GM12873 (cell line): ENCODE measurements at regions not wholly inside any gene's neighbourhood (a gene's known extent, or its start where the extent isn't known, plus 50 kb on each side); places are given as distances from the start of the nearest gene placed in this dataset.
A peak's percentile ranks its signal among the peaks of the same experiment; 100 is the strongest.

Experiments used
- CTCF ChIP-seq: IDR thresholded peaks from 2 replicates; pipeline ENCODE4 v1.5.1; 2012; ENCODE audit warnings: low read depth, mild to moderate bottlenecking, moderate library complexity, low read length, control low read depth; ENCODE audit not compliant: insufficient read depth; ENCODE audit errors: missing control alignments

DNA sequence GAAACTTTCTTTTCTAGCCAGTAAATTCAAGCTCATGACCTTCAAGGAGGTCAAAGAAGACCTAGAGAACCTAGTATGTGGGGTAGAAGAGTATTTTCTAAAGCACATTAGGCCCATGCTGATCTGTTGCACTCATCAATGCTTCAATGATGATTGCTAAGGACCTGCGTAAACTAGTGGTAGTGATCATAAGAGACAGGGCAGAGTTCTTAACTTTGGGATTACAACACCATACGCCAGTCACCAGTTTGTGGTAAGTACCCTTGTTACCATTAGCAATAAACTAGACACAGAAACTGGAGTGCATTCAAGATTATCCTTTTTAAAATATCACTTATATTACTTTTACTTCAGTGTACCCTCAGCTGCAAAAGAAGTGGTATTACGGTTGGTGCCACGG lies 490.3 kb downstream of the BUD13 start:
- TF ChIP-seq CTCF, result no peak

DNA sequence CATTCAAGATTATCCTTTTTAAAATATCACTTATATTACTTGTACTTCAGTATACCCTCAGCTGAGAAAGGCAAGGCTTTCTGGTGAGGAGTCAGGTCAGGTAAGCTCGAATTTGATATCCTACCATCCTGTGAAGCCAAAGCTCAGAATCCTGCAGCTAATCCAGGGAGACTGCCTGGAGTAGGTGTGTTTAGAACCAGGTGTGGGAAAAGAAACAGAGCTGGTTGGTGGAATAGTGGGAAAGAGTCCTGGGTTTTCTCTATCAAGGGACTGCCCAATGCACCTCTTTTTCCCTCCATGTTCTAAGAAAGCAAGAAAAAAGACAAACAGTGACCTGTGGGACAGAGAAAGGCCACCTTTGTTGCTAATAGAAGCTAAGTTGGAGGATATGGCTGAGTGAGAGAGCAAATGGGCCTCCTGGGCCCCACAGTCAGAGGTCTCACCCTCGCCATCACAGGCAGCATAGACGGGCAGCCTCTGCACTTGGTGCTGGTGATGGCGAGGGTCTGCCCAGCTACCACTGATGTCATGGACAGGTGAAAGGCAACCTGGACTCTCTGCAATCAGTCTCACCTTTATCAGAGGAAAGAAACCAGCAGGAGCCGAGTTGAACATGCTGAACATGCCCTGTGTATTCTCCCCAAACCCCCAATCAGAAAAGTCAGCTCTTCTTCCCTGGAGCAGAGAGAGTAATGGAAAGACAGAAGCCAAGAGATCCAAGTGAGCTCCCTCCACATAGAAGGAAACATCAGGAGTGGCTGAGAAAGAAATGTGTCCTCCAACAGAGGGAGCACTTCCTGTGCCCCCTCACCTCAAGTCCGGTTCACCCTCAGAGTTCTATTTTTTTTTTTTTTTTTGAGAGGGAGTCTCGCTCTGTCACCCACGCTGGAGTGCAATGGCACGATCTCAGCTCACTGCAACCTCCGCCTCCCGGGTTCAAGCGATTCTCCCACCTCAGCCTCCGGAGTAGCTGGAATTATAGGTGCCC lies 491.3 kb downstream of the BUD13 start:
- TF ChIP-seq CTCF, result no peak

- no peak for TF ChIP-seq CTCF
Observed at GRCh38 chr11:116279511-116279910, 493.3 kb downstream of the BUD13 start.

- no peak for TF ChIP-seq CTCF
Observed at GRCh38 chr11:116278076-116278475, 494.7 kb downstream of the BUD13 start.

- peak; percentile 83 for TF ChIP-seq CTCF
Observed at GRCh38 chr11:116276051-116277044, 496.4 kb downstream of the BUD13 start.

DNA sequence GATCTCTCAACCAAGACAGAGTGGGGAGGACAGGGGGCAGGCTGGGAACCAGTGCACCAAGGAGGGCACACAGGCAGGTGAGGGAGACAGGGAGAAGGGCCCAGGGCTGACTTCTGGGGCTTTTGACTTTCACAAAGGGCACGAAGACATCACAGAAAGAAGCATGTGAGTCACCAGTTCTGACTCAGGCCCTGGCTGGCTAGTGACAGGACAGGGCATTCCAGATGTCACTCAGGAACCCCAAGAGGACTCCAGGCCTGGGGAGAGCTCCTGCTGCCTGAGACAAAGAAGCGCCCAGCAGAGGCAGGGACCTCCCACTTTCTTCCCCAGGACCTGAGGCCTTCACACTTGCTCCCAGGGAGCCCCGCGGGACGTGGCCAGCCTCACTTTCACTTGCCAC lies 497.2 kb downstream of the BUD13 start:
- no peak for TF ChIP-seq CTCF

DNA sequence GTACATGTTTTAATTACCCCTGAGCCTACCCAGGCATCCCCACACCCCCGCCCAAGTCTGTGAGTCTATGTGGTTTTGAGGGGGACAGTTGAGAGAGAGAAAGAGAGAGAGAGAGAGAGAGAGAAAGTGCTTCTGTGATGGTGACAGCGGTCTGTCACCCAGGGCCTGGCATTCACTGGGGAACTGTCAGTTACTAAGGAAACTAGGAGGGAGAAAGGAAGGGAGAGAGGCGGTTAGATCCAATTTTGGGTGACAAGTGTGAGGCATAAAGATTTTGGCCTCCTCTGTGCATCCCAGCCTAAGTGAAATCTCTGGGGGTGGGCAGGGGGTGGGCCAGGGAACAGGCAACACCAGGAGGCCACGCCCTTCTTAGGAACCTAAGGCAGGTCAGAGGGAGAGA lies 498.3 kb downstream of the BUD13 start:
- no peak for TF ChIP-seq CTCF
